Small intestine (tissue), 7 donors: ENCODE measurements at regions not wholly inside any gene's neighbourhood (a gene's known extent, or its start where the extent isn't known, plus 50 kb on each side); places are given as distances from the start of the nearest gene placed in this dataset.

ENCODE experiments used
- DNase-seq, 2 donors: peaks; one replicate each; pipeline versions ENCODE4 v3.0.0 to v3.0.0-alpha.2; 2013
- FAIRE-seq: peaks from 2 replicates; lab custom pipeline; 2012; peaks lifted over from hg19 to GRCh38; lab: Jason Lieb, UNC
- H3K27ac ChIP-seq, 3 donors: one replicate each; pipeline ENCODE4 v1.5.1; 2013; ENCODE audit warnings: low read length in 2 of 3, mild to moderate bottlenecking in 2 of 3, control low read depth in 1 of 3, inconsistent platforms in 1 of 3, low read depth in 1 of 3, moderate library complexity in 1 of 3
- H3K27me3 ChIP-seq, 3 donors: one replicate each; pipeline ENCODE4 v1.6.1; 2013; ENCODE audit warnings: low read length in 3 of 3, inconsistent platforms in 1 of 3; ENCODE audit not compliant: control insufficient read depth in 3 of 3, insufficient read depth in 3 of 3
- H3K36me3 ChIP-seq, 3 donors: one replicate each; pipeline ENCODE4 v1.6.1; 2013; ENCODE audit warnings: low read length in 3 of 3, inconsistent platforms in 1 of 3, low read depth in 1 of 3, mild to moderate bottlenecking in 1 of 3, moderate library complexity in 1 of 3; ENCODE audit not compliant: control insufficient read depth in 3 of 3, insufficient read depth in 2 of 3
- H3K4me1 ChIP-seq, 3 donors: one replicate each; pipeline ENCODE4 v1.6.1; 2013; ENCODE audit warnings: low read length in 2 of 3, inconsistent platforms in 1 of 3, low read depth in 1 of 3, mild to moderate bottlenecking in 1 of 3, moderate library complexity in 1 of 3; ENCODE audit not compliant: control insufficient read depth in 3 of 3, insufficient read depth in 2 of 3
- H3K4me3 ChIP-seq, 3 donors: one replicate each; pipeline ENCODE4 v1.5.1; 2013; ENCODE audit warnings: low read length in 3 of 3, control low read depth in 1 of 3, inconsistent platforms in 1 of 3, low read depth in 1 of 3, mild to moderate bottlenecking in 1 of 3, moderate library complexity in 1 of 3
- H3K9me3 ChIP-seq, 2 donors: one replicate each; pipeline ENCODE4 v1.6.1; 2013; ENCODE audit warnings: low read depth in 1 of 2, low read length in 1 of 2; ENCODE audit not compliant: control insufficient read depth in 2 of 2, insufficient read depth in 1 of 2
- WGBS, 3 donors: extraction: QIAGEN DNeasy Blood & Tissue Kit; methylation state at CpG; one replicate each; pipeline ENCODE4 v1.1.7; 2013; 5-methylcytosine and 5-hydroxymethylcytosine counted together
- donor health status: healthy with polysubstance abuse.
- donor health status: control.
- donor health status: control.
- donor health status: Bipolar disorder and iron deficiency.
- donor health status: healthy.

DNA sequence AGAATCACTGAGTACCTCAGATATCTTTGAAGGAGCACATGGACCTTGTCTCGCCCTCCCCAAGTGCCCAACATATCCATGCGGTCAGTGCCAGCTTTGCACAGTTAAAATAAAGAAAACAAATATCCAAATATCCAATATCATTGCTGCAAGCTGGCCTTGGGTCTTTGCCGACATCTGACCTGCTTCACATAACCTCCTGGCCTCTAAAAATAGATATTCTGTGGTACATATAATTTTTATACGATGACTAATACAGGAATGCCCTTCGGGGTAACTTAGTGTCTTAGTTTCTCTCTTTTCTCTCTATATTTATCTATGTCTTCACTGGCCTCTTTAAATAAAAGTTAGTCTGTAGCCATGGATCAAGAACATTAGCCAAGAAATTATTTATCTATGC, 67.8 kb downstream of the MAF start:
- no peak overlapping the region for H3K4me3 ChIP-seq
- FAIRE-seq = no peak
- H3K27ac ChIP-seq = no peak overlapping the region
- no peaks in the 10 kb centered on the region for H3K27me3 ChIP-seq
- no peaks in the 10 kb centered on the region for H3K4me1 ChIP-seq
- 82 to 90% (median 87%) methylated on average over 5 of the region's 5 CpGs for whole genome bisulfite sequencing, 3 donors
- no peak for DNase-seq
- H3K9me3 ChIP-seq = peaks cover 0 to 4% of the 10 kb centered on the region in 2 donors
- no peaks in the 10 kb centered on the region for H3K36me3 ChIP-seq

DNA sequence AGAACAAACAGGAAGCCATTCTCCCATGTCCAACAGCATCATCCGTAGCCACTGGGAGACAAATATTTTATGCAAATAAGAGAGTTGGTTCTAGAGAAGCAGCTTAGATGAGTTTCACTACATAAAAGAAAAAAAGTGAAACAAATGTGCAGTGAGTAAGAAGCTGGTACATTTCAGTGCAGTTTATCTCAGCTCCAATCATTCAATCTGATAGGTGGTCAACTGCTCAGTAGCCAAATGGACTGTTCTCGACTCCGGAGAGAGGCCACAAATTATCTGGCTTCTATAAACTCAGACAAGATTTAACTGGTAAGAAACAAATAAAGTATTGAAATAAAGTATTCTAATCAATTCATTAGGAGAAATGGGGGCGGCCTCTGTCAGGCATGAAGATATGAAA, 68.3 kb downstream of the MAF start:
- Histone ChIP-seq H3K27me3 (no peaks in the 10 kb centered on the region), H3K4me1 (no peaks in the 10 kb centered on the region), H3K4me3 (no peak overlapping the region), H3K27ac (no peak overlapping the region), H3K9me3 (peaks cover 0 to 4% of the 10 kb centered on the region in 2 donors), H3K36me3 (no peaks in the 10 kb centered on the region)
- no peak for FAIRE-seq
- DNase-seq = no peak
- whole genome bisulfite sequencing, 3 donors = 93 to 97% (median 93%) methylated on average over 4 of the region's 4 CpGs

DNA sequence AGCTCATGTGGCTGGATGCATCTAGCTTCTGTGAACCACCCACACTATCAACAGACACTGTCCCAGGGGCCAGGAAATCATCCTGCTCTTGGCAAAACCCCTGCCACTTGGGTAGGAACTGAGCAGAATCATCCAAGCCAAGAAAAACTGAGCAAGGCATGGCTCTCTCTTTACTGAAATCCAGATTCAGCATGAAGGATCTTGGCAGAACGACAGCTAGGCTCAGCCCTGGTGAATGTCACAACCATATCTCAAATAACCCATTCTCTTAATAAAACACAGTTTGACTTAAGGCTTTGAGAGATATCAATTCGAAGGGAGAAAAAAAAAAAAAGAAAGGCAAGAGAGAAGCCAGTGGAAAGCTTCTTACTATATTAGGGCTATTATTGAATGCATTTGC, 72.2 kb downstream of the MAF start:
- 50 to 70% (median 50%) methylated on average over 2 of the region's 2 CpGs for WGBS, 3 donors

DNA sequence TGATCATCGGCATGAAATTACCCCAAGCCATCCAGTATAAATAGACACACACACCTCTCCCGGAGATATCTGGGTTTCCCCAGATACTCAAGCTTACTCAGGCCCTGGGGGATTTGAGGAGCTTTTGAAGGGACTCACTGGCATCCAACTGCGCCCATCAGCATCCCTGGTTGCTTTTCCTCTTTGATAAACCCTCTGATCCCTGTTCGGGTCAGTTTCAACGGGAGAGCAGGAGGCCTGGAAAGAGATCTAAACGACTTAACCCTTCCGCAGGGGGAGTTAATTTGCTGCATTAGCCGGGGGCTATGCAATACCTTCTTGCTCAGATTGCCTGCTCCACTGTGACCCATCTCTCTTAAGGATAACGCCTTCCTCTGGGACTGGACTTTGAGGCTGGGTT, 76.6 kb downstream of the MAF start:
- no peaks in the 10 kb centered on the region for H3K9me3 ChIP-seq
- 65 to 72% (median 70%) methylated on average over 9 of the region's 9 CpGs for WGBS, 3 donors
- H3K4me3 ChIP-seq = no peak overlapping the region
- no peak overlapping the region for H3K27ac ChIP-seq
- peaks cover 0 to 11% (median 0%) of the 10 kb centered on the region in 3 donors for H3K27me3 ChIP-seq
- no peak for FAIRE-seq
- no peak for DNase-seq
- H3K4me1 ChIP-seq = no peaks in the 10 kb centered on the region
- H3K36me3 ChIP-seq = no peaks in the 10 kb centered on the region

More for the DNA sequence above, 72.2 kb downstream of the MAF start:
- Histone ChIP-seq H3K27ac (no peak overlapping the region), H3K36me3 (no peaks in the 10 kb centered on the region), H3K4me1 (no peaks in the 10 kb centered on the region), H3K4me3 (no peak overlapping the region), H3K9me3 (peaks cover 0 to 4% of the 10 kb centered on the region in 2 donors), H3K27me3 (peaks cover 0 to 2% (median 0%) of the 10 kb centered on the region in 3 donors)
- no peak for FAIRE-seq
- no peak for DNase-seq

GRCh38 chr16:79519448-79519847, 81.1 kb downstream of the MAF start:
- DNase-seq = peak; percentile 15 to 16
- H3K36me3 ChIP-seq = no peaks in the 10 kb centered on the region
- no peaks in the 10 kb centered on the region for H3K9me3 ChIP-seq
- no peaks in the 10 kb centered on the region for H3K4me1 ChIP-seq
- no peak overlapping the region for H3K27ac ChIP-seq
- WGBS, 3 donors = 51 to 63% (median 62%) methylated on average over 11 of the region's 11 CpGs
- no peak overlapping the region for H3K4me3 ChIP-seq
- no peak for FAIRE-seq
- peaks cover 0 to 14% (median 0%) of the 10 kb centered on the region in 3 donors for H3K27me3 ChIP-seq

GRCh38 chr16:79517156-79517555, 83.4 kb downstream of the MAF start:
- DNase-seq (no peak), FAIRE-seq (no peak)
- Histone ChIP-seq H3K27me3 (peaks cover 0 to 6% (median 0%) of the 10 kb centered on the region in 3 donors), H3K36me3 (no peaks in the 10 kb centered on the region), H3K4me1 (no peaks in the 10 kb centered on the region), H3K9me3 (no peaks in the 10 kb centered on the region), H3K27ac (no peak overlapping the region), H3K4me3 (no peak overlapping the region)
- WGBS, 3 donors = 59 to 86% (median 75%) methylated on average over 2 of the region's 2 CpGs

- DNase-seq = no peak
- no peaks in the 10 kb centered on the region for H3K9me3 ChIP-seq
- WGBS, 3 donors = 92 to 93% (median 93%) methylated on average over 5 of the region's 5 CpGs
- H3K4me3 ChIP-seq = no peak overlapping the region
- H3K27ac ChIP-seq = no peak overlapping the region
- H3K36me3 ChIP-seq = no peaks in the 10 kb centered on the region
- H3K4me1 ChIP-seq = no peaks in the 10 kb centered on the region
- H3K27me3 ChIP-seq = peaks cover 0 to 3% (median 2%) of the 10 kb centered on the region in 3 donors
- FAIRE-seq = no peak
Measured at GRCh38 chr16:79510879-79511278, 89.7 kb downstream of the MAF start.

DNA sequence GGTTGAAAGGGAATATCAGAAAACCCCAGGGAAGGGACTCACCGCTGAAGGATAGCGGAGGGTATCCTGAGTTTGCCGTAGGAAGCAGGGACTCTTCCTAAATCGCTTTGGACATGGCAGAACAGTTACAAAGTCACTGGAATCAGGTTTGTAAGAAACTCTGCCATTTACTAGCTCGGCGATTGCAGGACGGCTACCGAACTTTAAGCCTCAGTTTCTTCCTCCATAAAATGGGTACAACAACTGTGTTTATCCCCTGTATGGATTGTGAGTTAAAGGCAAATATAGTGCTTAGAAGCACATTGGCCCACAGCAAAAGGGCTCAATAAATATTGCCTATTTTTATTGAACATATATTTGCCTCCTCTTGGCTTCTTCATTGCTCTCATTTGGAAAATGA, 90.6 kb downstream of the MAF start:
- DNase-seq (no peak), FAIRE-seq (no peak)
- Histone ChIP-seq H3K36me3 (no peaks in the 10 kb centered on the region), H3K27me3 (peaks cover 0 to 7% (median 2%) of the 10 kb centered on the region in 3 donors), H3K4me3 (no peak overlapping the region), H3K27ac (no peak overlapping the region), H3K9me3 (no peaks in the 10 kb centered on the region), H3K4me1 (no peaks in the 10 kb centered on the region)
- 95% methylated on average over 8 of the region's 8 CpGs for WGBS, 3 donors

GRCh38 chr16:79509211-79509631, 91.3 kb downstream of the MAF start:
- no peak overlapping the region for H3K4me3 ChIP-seq
- no peaks in the 10 kb centered on the region for H3K4me1 ChIP-seq
- no peak for DNase-seq
- no peaks in the 10 kb centered on the region for H3K9me3 ChIP-seq
- peaks cover 0 to 4% (median 2%) of the 10 kb centered on the region in 3 donors for H3K27me3 ChIP-seq
- H3K36me3 ChIP-seq = no peaks in the 10 kb centered on the region
- WGBS, 3 donors = 62 to 64% (median 62%) methylated on average over 9 of the region's 9 CpGs
- FAIRE-seq = no peak
- H3K27ac ChIP-seq = no peak overlapping the region
